ENCODE measurements at regions not wholly inside any gene's neighbourhood (a gene's known extent, or its start where the extent isn't known, plus 50 kb on each side); places are given as distances from the start of the nearest gene placed in this dataset.

DNA sequence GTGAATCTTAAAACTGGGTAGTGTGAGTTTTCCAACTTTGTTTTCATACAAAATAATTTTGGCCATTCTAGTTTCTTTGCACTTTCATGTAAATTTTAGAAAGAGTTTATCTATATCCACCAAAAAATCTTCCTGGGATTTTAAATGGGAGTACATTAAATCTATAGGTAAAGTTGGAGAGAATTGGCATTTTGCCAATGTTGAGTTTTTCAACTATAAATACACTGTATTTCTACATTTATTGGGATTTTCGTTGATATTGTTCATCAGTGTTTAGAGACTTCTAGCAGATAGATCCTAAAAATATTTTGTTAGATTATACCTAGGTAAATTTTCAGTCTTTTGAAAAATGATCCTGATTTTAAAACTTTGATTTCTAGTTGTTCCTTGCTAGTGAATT lies 83.1 kb upstream of the CCDC54 start:
- H2AFZ ChIP-seq: no peak overlapping the region
- 77% methylated on average over 1 of the region's 1 CpG for WGBS (ENCODE audit: low lambda C conversion rate, missing lambda C conversion rate)
- no peak overlapping the region for H3K27ac ChIP-seq

GRCh38 chr3:107297597-107297996 lies 79.6 kb upstream of the CCDC54 start:
- no peaks in the 10 kb centered on the region for H3K79me2 ChIP-seq
- WGBS (ENCODE audit: low lambda C conversion rate, missing lambda C conversion rate): 95% methylated on average over 3 of the region's 3 CpGs
- TF ChIP-seq EZH2phosphoT487 (IDR thresholded peaks at IDR 0.05; ENCODE audit: low read depth, severe bottlenecking, unreplicated experiment): no peak

More for the DNA sequence above, 83.1 kb upstream of the CCDC54 start:
- H3K4me3 ChIP-seq: no peak overlapping the region
- no peaks in the 10 kb centered on the region for H3K9me3 ChIP-seq (ENCODE audit: low read depth)
- no peaks in the 10 kb centered on the region for H3K79me2 ChIP-seq
- no peaks in the 10 kb centered on the region for H3K36me3 ChIP-seq (replicated peaks; ENCODE audit: insufficient read depth, low read depth)
- no peak for DNase-seq (ENCODE audit: low spot score)
- H3K9me2 ChIP-seq (replicated peaks; ENCODE audit: insufficient read depth): no peaks in the 10 kb centered on the region
- H3K4me2 ChIP-seq: no peak overlapping the region
- H3K27me3 ChIP-seq: no peaks in the 10 kb centered on the region
- H4K20me1 ChIP-seq (ENCODE audit: insufficient read depth, poor library complexity, severe bottlenecking): no peaks in the 10 kb centered on the region
- TF ChIP-seq EZH2 (IDR thresholded peaks at IDR 0.05; ENCODE audit: borderline replicate concordance) (no peak), EZH2phosphoT487 (IDR thresholded peaks at IDR 0.05; ENCODE audit: low read depth, severe bottlenecking, unreplicated experiment) (no peak)
- TF ChIP-seq, protein P1, sequence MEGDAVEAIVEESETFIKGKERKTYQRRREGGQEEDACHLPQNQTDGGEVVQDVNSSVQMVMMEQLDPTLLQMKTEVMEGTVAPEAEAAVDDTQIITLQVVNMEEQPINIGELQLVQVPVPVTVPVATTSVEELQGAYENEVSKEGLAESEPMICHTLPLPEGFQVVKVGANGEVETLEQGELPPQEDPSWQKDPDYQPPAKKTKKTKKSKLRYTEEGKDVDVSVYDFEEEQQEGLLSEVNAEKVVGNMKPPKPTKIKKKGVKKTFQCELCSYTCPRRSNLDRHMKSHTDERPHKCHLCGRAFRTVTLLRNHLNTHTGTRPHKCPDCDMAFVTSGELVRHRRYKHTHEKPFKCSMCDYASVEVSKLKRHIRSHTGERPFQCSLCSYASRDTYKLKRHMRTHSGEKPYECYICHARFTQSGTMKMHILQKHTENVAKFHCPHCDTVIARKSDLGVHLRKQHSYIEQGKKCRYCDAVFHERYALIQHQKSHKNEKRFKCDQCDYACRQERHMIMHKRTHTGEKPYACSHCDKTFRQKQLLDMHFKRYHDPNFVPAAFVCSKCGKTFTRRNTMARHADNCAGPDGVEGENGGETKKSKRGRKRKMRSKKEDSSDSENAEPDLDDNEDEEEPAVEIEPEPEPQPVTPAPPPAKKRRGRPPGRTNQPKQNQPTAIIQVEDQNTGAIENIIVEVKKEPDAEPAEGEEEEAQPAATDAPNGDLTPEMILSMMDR (IDR thresholded peaks at IDR 0.05; ENCODE audit: poor library complexity): no peak
- no peaks in the 10 kb centered on the region for H3K4me1 ChIP-seq (ENCODE audit: insufficient read depth)

GRCh38 chr3:107307205-107307604 lies 70.0 kb upstream of the CCDC54 start:
- Histone ChIP-seq H3K4me2 (no peak overlapping the region), H3K9me2 (replicated peaks; ENCODE audit: insufficient read depth) (no peaks in the 10 kb centered on the region), H3K79me2 (no peaks in the 10 kb centered on the region), H3K27ac (no peak overlapping the region), H3K27me3 (no peaks in the 10 kb centered on the region), H3K9me3 (ENCODE audit: low read depth) (no peaks in the 10 kb centered on the region), H3K36me3 (replicated peaks; ENCODE audit: insufficient read depth, low read depth) (no peaks in the 10 kb centered on the region), H3K4me3 (no peak overlapping the region), H3K4me1 (ENCODE audit: insufficient read depth) (no peaks in the 10 kb centered on the region), H4K20me1 (ENCODE audit: insufficient read depth, poor library complexity, severe bottlenecking) (no peaks in the 10 kb centered on the region), H2AFZ (no peak overlapping the region)
- 89% methylated on average over 2 of the region's 2 CpGs for whole genome bisulfite sequencing (ENCODE audit: low lambda C conversion rate, missing lambda C conversion rate)
- TF ChIP-seq EZH2phosphoT487 (IDR thresholded peaks at IDR 0.05; ENCODE audit: low read depth, severe bottlenecking, unreplicated experiment) (no peak), EZH2 (IDR thresholded peaks at IDR 0.05; ENCODE audit: borderline replicate concordance) (no peak)
- TF ChIP-seq, protein P1 (IDR thresholded peaks at IDR 0.05; ENCODE audit: poor library complexity): no peak
- DNase-seq (ENCODE audit: low spot score): no peak

More at GRCh38 chr3:107297597-107297996, 79.6 kb upstream of the CCDC54 start:
- DNase-seq (ENCODE audit: low spot score): no peak
- Histone ChIP-seq H3K27ac (no peak overlapping the region), H3K9me3 (ENCODE audit: low read depth) (no peaks in the 10 kb centered on the region), H3K9me2 (replicated peaks; ENCODE audit: insufficient read depth) (no peaks in the 10 kb centered on the region), H2AFZ (no peak overlapping the region), H3K4me3 (no peak overlapping the region), H4K20me1 (ENCODE audit: insufficient read depth, poor library complexity, severe bottlenecking) (no peaks in the 10 kb centered on the region), H3K36me3 (replicated peaks; ENCODE audit: insufficient read depth, low read depth) (no peaks in the 10 kb centered on the region), H3K4me2 (no peak overlapping the region), H3K4me1 (ENCODE audit: insufficient read depth) (no peaks in the 10 kb centered on the region), H3K27me3 (no peaks in the 10 kb centered on the region)

- DNase-seq (ENCODE audit: low spot score): no peak
- Histone ChIP-seq H3K4me2 (no peak overlapping the region), H3K4me1 (ENCODE audit: insufficient read depth) (no peaks in the 10 kb centered on the region), H3K27me3 (no peaks in the 10 kb centered on the region), H3K4me3 (no peak overlapping the region), H2AFZ (no peak overlapping the region), H3K79me2 (no peaks in the 10 kb centered on the region), H4K20me1 (ENCODE audit: insufficient read depth, poor library complexity, severe bottlenecking) (no peaks in the 10 kb centered on the region), H3K27ac (no peak overlapping the region), H3K36me3 (replicated peaks; ENCODE audit: insufficient read depth, low read depth) (no peaks in the 10 kb centered on the region), H3K9me3 (ENCODE audit: low read depth) (no peaks in the 10 kb centered on the region), H3K9me2 (replicated peaks; ENCODE audit: insufficient read depth) (no peaks in the 10 kb centered on the region)
- WGBS (ENCODE audit: low lambda C conversion rate, missing lambda C conversion rate): 39% methylated on average over 2 of the region's 2 CpGs
- TF ChIP-seq EZH2 (IDR thresholded peaks at IDR 0.05; ENCODE audit: borderline replicate concordance): no peak
- TF ChIP-seq, protein P1 (IDR thresholded peaks at IDR 0.05; ENCODE audit: poor library complexity): no peak
- TF ChIP-seq EZH2phosphoT487 (IDR thresholded peaks at IDR 0.05; ENCODE audit: low read depth, severe bottlenecking, unreplicated experiment): no peak
Measured at GRCh38 chr3:107308716-107309115, 68.5 kb upstream of the CCDC54 start.
